HL-60 (cell line): ENCODE measurements at regions not wholly inside any gene's neighbourhood (a gene's known extent, or its start where the extent isn't known, plus 50 kb on each side); places are given as distances from the start of the nearest gene placed in this dataset.

Experiments used
- CTCF ChIP-seq: IDR thresholded peaks from one replicate; pipeline ENCODE4 v1.5.1; 2011; ENCODE audit warnings: low read length, control low read depth, inconsistent platforms; ENCODE audit not compliant: insufficient read depth
- GABPA ChIP-seq: IDR thresholded peaks from 2 replicates; pipeline ENCODE4 v1.6.1; 2012; ENCODE audit warnings: low read depth
- POLR2AphosphoS5 ChIP-seq: IDR thresholded peaks from 2 replicates; pipeline ENCODE4 v1.6.1; 2012; ENCODE audit warnings: low read depth
- REST ChIP-seq: IDR thresholded peaks from 2 replicates; pipeline ENCODE4 v1.6.1; 2012; ENCODE audit warnings: low read depth; ENCODE audit not compliant: insufficient replicate concordance

DNA sequence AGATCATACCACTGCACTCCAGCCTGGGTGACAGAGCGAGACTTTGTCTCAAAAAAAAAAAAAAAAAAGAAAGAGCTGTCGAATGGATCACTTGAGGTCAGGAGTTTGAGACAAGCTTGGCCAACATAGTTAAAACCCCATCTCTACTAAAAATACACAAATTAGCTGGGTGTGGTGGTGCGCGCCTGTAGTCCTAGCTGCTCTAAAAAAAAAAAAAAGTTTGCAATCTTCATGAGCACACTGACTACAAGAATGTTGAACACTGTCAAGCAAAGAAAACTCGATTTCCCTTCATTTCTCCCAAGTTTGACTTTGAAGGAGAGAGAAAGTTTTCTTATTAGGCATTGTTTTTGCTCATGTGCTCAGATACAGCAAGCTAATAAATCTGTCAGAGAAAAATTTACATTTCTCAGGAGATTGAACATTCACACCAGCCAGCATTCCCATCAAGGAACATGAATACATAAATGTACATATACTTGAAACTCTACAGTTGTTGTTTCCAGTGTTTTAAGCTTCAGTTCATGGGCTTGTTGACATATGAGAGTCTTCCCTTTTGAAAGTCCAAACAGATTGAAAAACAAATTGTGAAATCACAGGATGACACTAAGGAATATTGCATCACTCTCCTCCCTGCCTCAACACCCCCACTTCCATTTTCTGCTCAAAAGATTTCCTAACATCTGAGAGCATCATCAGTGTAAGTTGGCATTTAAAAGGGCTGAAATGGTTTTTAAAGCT, 81.8 kb downstream of the ARRDC3 start:
- TF ChIP-seq POLR2AphosphoS5 (no peak), CTCF (no peak), REST (no peak), GABPA (no peak)
